ENCODE measurements at regions not wholly inside any gene's neighbourhood (a gene's known extent, or its start where the extent isn't known, plus 50 kb on each side); places are given as distances from the start of the nearest gene placed in this dataset.

DNA sequence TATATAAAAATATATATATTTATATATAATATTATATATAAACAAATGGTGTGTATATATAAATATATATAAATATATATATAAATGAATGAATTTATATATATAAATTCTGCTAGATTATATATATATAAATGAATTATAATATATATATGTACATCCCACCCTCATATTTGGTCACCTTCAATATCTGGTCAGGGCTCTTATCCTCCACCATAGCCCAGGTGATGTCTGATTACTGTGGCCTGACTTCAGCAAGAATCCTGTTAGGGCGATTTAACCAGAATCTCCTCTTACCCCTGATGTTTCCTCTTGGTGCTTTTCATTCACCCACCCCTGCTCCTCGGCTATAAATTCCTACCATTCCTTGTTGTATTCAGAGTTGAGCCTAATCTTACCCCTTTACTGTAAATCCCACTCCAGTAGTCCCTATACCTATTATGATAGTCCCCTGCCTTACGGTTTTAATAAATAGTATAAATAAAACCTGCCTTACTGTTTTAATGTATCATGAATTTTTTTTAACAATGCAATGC, 439.6 kb downstream of the PLOD2 start:
- FAIRE-seq: no peak
- no peak for DNase-seq
- no peak for ATAC-seq

DNA sequence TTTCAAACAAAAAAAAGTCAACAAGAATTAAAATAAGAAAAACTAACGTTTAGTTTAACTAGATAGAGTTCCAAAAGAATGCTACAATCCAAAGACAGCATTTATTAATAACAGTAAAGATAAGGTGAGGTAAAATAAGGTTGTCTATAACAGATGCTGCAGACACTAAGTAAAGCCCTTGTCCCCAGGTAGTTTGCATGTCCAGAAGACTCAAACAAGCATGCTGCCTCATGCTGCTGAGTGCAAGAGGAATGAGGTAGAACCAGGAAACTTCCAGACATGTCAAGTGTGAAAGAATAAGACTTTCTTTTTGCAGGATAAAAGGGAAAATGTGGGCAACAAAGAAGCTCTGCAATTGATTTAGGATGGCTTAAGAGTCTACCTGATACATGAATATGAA, 439.2 kb downstream of the PLOD2 start:
- no peak overlapping the region for H3K27ac ChIP-seq
- H3K36me3 ChIP-seq: no peaks in the 10 kb centered on the region
- H3K9me3 ChIP-seq: no peaks in the 10 kb centered on the region
- ATAC-seq (no peak), FAIRE-seq (no peak), DNase-seq (no peak)
- WGBS, 2 donors: 23 to 28% methylated on average over 1 of the region's 1 CpG
- H3K27me3 ChIP-seq: no peaks in the 10 kb centered on the region
- no peak for TF ChIP-seq CTCF (IDR thresholded peaks at IDR 0.05)
- no peak overlapping the region for H3K4me3 ChIP-seq
- H3K4me1 ChIP-seq: no peaks in the 10 kb centered on the region
- intact Hi-C loops (cut with DNase I): no loop called here

More for the DNA sequence above, 439.6 kb downstream of the PLOD2 start:
- TF ChIP-seq CTCF (IDR thresholded peaks at IDR 0.05): no peak
- intact Hi-C loops (cut with DNase I): no loop called here
- Histone ChIP-seq H3K4me1 (no peaks in the 10 kb centered on the region), H3K27ac (no peak overlapping the region), H3K27me3 (no peaks in the 10 kb centered on the region), H3K9me3 (no peaks in the 10 kb centered on the region), H3K36me3 (no peaks in the 10 kb centered on the region), H3K4me3 (no peak overlapping the region)
- 81 to 83% methylated on average over 3 of the region's 3 CpGs for WGBS, 2 donors

DNA sequence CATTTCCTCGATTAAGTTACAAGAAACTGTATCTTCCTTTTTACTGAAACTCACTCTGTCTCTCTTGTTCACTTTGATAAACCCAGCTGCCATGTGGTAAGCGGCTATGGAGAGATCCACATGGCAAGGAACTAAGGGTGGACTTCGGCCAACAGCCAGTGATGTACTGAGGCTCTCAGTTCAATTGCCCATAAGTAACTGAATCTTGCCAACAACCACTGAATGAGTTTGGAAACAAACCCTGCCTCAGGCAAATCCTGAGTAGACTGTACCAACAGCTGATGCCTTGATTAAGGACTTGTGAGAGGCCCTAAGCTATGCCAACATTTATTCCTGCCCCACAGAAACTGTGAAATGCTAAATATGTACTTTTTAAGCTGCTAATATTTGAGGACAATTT, 433.5 kb downstream of the PLOD2 start:
- no peaks in the 10 kb centered on the region for H3K9me3 ChIP-seq
- DNase-seq (no peak), FAIRE-seq (no peak), ATAC-seq (no peak)
- H3K27me3 ChIP-seq: no peaks in the 10 kb centered on the region
- H3K27ac ChIP-seq: no peak overlapping the region
- 75 to 81% methylated on average over 3 of the region's 3 CpGs for WGBS, 2 donors
- intact Hi-C loops (cut with DNase I): no loop called here
- TF ChIP-seq CTCF (IDR thresholded peaks at IDR 0.05): no peak
- H3K4me3 ChIP-seq: no peak overlapping the region
- no peaks in the 10 kb centered on the region for H3K4me1 ChIP-seq
- no peaks in the 10 kb centered on the region for H3K36me3 ChIP-seq

GRCh38 chr3:145735631-145736030, 425.4 kb downstream of the PLOD2 start:
- TF ChIP-seq CTCF (IDR thresholded peaks at IDR 0.05): no peak
- H3K27me3 ChIP-seq: no peaks in the 10 kb centered on the region
- intact Hi-C loops (cut with DNase I): no loop called here
- FAIRE-seq: no peak
- DNase-seq: no peak
- WGBS, 2 donors: 34 to 39% methylated on average over 2 of the region's 2 CpGs
- no peaks in the 10 kb centered on the region for H3K9me3 ChIP-seq
- H3K27ac ChIP-seq: no peak overlapping the region
- no peaks in the 10 kb centered on the region for H3K36me3 ChIP-seq
- no peak for ATAC-seq
- no peaks in the 10 kb centered on the region for H3K4me1 ChIP-seq
- no peak overlapping the region for H3K4me3 ChIP-seq

DNA sequence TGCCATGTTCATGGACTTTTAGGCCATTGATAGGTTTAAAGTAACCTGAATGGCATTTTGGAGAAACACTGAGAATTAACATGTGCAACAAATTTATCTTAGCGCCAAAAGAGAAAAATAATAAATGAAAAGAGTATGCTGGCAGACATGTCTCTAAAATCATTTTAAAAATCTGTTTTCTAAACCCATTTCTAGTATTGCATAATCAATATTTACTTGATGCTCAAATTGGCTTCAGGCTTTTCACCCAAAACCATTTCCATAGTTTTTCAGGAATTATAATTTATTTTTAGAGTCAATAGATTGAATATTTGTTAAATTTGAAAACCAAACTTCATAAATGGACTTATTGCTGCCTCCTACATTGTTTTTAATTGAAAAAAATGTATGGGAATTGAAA, 423.0 kb downstream of the PLOD2 start:
- ATAC-seq (no peak), FAIRE-seq (no peak), DNase-seq (no peak)
- H3K36me3 ChIP-seq: no peaks in the 10 kb centered on the region
- H3K4me3 ChIP-seq: no peak overlapping the region
- H3K4me1 ChIP-seq: no peaks in the 10 kb centered on the region
- TF ChIP-seq CTCF (IDR thresholded peaks at IDR 0.05): no peak
- no peaks in the 10 kb centered on the region for H3K27me3 ChIP-seq
- no peak overlapping the region for H3K27ac ChIP-seq
- WGBS, 2 donors: 93 to 100% methylated on average over 1 of the region's 1 CpG
- intact Hi-C loops (cut with DNase I): no loop called here
- H3K9me3 ChIP-seq: no peaks in the 10 kb centered on the region
